Erythroblast (primary cell): ENCODE measurements at regions not wholly inside any gene's neighbourhood (a gene's known extent, or its start where the extent isn't known, plus 50 kb on each side); places are given as distances from the start of the nearest gene placed in this dataset.

ENCODE experiments used
- DNase-seq, 2 experiments: peaks; one replicate each; lab custom pipeline; 2025; lab: John Stamatoyannopoulos, UW
- GATA1 ChIP-seq: IDR thresholded peaks from 2 replicates; pipeline ENCODE4 v1.6.1; 2011; ENCODE audit warnings: low read depth, mild to moderate bottlenecking, control low read depth, low read length, moderate library complexity
- POLR2A ChIP-seq: IDR thresholded peaks from 2 replicates; pipeline ENCODE4 v1.6.1; 2011; ENCODE audit warnings: mild to moderate bottlenecking, low read length

DNA sequence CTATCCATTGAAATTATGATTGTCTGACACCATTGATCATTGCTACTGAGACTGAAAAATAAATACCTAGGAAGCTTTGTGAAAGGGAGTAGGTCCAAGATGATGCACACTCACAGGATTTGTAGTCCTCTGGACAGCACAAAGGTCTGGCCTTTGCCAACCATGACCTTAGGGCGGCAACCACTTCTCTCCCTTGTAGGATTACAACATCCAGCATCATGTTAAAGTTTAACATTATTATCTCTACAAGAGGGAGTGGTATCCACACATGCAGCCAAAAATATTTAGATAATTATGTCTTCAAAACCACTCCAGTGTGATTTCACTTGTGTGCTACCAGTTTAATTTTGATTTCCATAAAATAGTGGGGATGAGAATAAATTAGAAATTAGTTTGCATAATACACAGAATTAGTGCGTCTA, 51.1 kb upstream of the NHSL1 start:
- DNase-seq: no peak
- TF ChIP-seq GATA1 (no peak), POLR2A (no peak)

DNA sequence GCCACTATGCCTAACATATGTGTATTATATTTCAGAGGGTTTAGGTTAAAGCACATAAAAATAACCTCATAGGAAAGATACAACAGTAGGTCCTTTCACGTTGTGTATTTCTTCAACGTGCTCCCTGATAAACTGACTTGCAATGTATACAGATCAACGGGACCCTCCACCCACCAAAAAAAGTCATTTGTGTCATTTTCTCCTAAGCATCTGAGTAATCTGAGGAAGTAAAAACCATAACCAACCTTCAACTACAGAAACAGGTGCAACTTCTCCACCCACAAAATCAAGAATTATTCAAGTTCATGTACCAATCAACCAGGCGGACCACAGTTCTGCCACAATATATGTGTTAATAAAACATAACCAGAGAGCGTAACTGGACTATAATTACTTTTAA, 54.9 kb upstream of the NHSL1 start:
- no peak for DNase-seq
- TF ChIP-seq GATA1: no peak

DNA sequence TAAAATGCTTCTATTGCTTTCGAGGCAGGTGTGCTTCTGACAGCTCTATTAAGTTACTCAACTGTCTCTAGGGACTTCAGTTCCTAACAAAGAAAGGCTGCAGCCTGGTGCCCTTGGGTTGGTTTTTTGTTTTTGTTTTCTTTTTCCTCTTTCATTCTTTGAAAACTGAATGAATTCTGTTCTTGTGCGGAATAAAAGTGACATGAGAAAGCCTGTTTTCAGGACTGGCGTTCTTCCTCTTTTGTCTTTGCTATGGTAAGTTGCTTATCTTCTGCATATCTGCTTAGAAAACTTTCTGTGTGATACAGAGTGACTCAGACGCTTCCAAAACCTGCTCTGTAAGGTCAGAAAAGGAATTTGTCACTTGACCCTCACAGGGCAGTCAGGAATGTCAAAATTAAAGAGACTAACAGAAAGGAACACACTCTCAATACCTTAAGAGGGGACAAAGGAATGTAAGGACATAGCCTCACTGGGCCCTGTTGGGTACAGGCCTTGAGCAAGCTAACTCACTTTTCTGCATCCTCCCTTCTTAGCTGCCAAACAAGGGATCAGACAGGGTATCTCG, 56.2 kb upstream of the NHSL1 start:
- TF ChIP-seq POLR2A: no peak
- no peak for TF ChIP-seq GATA1
- no peak for DNase-seq

DNA sequence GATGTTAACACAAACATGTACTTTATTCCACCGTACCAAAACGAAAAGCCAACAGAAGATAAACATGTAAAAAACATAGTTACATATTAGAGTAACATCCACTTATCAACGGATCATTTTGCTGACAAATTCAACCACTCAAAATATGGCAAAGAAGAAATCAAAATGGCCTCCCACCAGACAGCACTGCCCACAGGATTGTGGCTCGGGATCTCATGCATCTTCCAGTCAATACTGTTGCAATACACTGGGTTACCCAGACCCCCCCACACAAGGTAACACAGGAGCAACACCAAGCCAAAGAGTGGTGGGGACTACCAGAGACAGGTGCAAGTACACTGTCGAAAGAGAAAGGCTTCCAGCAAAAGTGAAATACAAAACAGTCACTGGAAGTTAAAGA, 57.9 kb upstream of the NHSL1 start:
- TF ChIP-seq POLR2A: no peak
- TF ChIP-seq GATA1: no peak
- no peak for DNase-seq

DNA sequence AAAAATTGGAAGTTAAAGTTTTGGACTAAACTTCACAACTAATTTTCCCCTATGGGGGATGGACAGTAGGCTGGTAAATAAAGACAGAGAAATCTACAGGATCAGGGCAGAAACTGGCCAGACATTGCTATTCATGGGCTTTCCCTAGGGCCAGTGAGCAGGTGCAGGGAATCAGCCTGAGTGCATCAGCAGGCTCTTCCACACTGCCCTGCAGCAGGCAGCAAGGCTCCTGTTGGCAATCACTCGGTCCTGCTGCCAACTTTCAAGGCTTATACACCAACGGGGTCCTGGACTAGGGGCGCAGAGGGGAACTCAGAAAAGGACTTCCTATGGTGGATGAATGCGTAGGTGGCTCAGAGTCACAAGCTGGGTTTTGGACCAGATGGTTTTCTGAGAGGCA, 59.8 kb upstream of the NHSL1 start:
- TF ChIP-seq GATA1 (no peak), POLR2A (no peak)
- no peak for DNase-seq

DNA sequence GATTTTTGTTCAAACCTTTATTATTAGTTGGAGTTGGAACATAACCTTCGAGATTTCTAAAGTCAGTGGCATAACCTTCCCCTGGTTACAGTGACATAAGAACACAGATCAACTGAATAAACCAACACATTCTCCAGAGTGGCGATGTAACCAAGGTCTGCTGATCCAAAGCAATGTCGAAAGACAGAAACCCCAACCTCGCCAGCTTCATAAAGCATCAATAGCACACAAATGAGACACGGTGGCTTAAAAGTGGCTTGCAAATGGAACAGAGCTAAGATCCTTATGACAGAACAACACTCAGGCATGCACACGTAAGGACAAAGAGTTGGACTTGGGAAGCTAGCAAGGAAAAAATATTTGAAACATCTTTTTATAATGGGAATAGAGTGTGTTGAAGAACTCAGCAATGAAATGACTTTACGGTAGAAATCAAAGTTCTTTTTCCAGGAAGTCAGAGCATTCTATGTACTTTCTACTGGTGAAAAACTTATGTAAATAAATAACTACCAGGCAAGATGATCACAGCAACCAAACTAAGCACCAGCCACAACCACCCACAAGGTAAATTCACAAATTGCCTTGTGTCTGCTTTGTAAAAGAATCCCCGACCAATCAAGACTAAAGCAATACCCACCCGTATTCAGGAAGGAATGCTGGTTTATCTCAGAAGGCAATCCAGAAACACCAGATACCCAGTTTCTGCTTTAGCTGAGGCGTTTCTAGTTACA, 61.0 kb upstream of the NHSL1 start:
- no peak for TF ChIP-seq POLR2A
- TF ChIP-seq GATA1: no peak
- no peak for DNase-seq

DNA sequence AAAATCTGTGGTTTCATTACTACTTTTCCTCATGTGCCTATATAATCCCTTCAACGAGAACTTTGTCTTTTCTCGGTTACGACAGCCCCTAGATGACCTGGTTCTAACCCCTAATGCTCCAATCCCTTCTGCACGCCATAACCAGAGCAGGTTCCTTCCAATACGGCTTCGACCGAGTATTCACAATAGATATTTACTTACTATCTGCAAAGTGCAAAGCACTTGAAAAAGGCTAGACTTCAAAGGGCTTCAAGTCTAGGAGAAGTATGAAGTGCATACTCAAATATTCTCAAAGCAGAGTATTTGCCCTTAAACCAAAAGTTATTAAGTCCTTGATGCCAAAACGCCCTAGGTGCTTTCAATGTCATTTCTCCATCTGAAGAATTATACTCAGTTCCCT, 63.4 kb upstream of the NHSL1 start:
- DNase-seq: no peak
- TF ChIP-seq GATA1: no peak
- TF ChIP-seq POLR2A: no peak

DNA sequence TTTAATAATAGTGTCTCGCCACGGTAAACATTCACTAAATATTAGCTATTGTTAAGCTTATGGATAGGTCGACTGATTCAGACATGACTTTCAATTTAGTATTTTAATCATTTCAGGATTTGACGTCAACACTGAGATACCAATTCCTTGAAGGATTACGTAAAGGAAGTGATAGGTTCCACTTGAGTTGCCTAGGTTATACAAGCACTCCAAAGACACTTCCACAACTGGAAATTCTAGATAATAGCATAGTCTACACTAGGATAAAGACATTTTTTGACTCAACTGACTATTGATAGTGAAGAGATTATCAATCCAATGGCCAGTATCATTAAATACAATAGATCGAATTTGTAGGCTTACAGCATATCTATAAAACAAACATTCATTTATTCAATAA, 63.9 kb upstream of the NHSL1 start:
- no peak for DNase-seq
- TF ChIP-seq GATA1: no peak
- no peak for TF ChIP-seq POLR2A

DNA sequence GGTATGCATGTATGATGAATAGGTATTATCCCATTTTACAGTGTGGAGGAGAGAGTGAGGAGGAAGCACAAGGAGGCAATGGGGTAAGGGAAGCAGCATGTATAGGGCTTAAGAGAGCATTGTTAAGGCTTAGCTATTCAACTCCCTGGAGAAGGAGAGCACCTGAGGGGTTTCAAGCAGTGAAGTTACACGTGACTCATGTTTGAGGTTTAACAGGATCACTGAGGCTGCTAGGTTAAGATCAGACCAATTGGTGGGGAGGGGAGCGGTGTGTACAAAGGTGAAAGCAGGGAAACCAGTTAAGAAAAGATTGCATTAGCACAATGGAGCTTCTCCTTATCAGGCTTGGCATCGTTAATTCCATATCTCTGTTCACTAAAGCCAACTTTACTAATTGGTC, 64.4 kb upstream of the NHSL1 start:
- DNase-seq: no peak
- TF ChIP-seq POLR2A (no peak), GATA1 (no peak)

DNA sequence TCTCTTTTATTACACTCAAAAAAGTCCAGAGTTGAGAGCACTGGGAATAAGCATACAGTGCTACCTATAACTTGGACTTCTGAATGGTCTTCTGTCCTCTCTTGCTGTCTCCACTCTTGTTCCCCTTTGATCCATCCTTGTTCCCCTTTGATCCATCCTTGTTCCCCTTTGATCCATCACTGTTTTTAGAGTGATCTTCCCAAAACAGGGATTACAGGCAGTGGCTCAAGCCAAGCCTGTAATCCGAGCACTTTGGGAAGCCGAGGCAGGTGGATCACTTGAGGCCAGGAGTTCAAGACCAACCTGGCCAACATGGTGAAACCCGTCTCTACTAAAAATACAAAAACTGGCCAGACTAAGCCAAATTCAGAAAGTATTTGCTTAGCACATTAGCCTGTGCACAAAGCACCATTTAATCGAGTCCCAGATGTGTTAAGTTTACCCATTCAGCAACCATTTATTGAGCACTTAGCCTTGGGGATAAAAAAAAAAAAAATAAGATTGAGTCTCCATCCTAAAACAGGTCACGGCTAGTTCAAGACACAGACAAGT, 65.0 kb upstream of the NHSL1 start:
- DNase-seq: no peak
- TF ChIP-seq GATA1: no peak
- no peak for TF ChIP-seq POLR2A

DNA sequence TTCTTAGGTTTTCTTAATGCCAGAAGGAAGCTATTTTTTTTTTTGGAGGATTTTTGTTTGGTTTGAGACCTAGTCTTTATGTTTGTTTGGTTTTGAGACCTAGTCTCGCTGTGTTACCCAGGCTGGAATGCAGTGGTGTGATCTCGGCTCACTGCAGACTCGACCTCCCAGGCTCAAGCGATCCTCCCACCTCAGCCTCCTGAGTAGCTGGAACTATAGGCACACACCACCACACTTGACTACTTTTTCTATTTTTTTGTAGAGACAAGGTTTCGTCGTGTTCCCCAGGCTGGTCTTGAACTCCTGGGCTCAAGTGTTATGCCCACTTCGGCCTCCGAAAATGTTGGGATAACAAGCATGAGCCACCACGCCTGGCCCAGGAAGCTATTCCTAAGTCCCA, 67.8 kb upstream of the NHSL1 start:
- TF ChIP-seq POLR2A (no peak), GATA1 (no peak)
- no peak for DNase-seq

DNA sequence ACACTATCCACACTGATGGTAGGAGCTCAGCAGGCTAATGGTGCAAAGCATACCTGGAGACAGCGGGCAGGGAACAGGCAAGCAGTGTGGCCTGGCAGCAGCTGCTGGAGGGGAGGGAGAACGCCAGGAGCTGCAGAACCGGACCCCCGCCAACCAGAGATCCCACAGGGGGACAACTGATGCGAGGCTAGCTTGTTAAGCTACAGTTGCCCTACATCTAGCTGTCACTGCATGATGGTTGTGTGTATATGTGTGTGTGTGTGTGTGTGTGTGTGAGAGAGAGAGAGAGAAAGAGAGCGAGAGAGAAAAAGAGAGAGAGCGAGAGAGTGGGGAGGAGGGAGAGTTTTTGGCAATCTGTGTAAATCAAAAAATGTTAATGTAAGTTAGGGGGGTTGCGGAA, 69.7 kb upstream of the NHSL1 start:
- TF ChIP-seq GATA1 (no peak), POLR2A (no peak)
- DNase-seq: no peak

DNA sequence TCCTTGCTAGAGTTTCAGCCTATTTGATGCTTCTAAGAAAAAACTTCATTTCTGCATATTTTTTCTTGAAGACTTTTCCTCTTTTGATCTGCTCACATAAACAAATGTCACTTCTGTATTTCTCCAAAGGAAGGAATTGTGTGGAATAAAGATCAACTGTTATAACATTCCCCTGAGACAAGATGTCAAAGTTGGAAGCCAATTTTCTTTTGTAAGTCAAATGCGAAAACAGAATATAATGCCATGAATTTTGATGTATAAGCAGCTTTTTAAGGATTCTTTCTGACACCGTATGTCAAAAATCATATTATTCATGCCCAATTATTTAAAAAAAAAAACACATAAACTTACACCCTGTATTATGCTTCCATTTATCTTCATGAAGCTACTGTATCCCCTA, 70.3 kb upstream of the NHSL1 start:
- no peak for DNase-seq
- no peak for TF ChIP-seq GATA1
- TF ChIP-seq POLR2A: no peak

DNA sequence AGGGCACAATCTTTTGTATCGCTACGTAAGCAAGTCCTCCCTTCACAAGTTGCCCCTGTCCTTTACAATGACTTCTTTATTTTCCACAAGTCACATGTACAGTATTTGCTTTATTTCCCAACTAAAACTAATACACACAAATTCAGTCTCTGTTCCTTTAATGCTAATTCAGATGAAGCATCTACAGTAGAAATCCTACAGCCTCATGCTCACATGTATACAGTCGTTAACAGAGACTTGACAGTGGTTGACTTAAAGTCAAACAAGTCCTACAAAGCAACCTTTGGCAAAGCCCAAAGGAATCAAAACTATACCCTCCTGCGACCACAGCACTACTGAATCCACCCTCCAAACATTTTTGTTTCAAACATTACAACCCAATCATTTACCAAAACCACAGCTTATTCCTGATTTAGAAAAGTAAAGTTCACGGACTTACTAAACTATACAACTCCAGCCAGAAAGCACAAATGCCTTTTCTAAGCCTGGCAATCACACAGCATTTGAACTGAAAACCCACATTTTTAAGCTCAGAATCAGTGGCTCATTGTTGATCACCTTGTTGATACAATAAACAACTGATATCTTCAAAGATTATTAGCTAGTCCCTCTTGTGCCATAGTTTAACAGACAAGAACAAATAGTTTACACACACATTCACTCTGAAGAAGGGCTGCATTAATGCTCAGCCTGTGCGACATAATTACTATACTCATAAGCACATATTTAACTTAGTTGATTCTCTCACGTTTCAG, 70.9 kb upstream of the NHSL1 start:
- no peak for DNase-seq
- TF ChIP-seq POLR2A (no peak), GATA1 (no peak)
